Fibroblast of lung (primary cell): ENCODE measurements at regions not wholly inside any gene's neighbourhood (a gene's known extent, or its start where the extent isn't known, plus 50 kb on each side); places are given as distances from the start of the nearest gene placed in this dataset.

Source experiments
- DNase-seq, 2 donors: peaks; one replicate each; pipeline versions ENCODE4 v3.0.0 to v3.0.0-alpha.2; 2010; ENCODE audit warnings: low read depth in 2 of 2
- H2AFZ ChIP-seq: 2 replicates; pipeline ENCODE4 v1.5.1; 2012; ENCODE audit warnings: low read length, control low read depth, inconsistent platforms
- H3K27ac ChIP-seq: 2 replicates; pipeline ENCODE4 v1.5.1; 2011; ENCODE audit warnings: low read length, control low read depth; ENCODE audit not compliant: insufficient read depth
- H3K27me3 ChIP-seq: 2 replicates; pipeline ENCODE4 v1.5.1; 2011; ENCODE audit warnings: mild to moderate bottlenecking, low read length; ENCODE audit not compliant: control insufficient read depth, insufficient read depth
- H3K36me3 ChIP-seq: 2 replicates; pipeline ENCODE4 v1.5.1; 2011; ENCODE audit warnings: low read length; ENCODE audit not compliant: control insufficient read depth, insufficient read depth
- H3K4me1 ChIP-seq: 2 replicates; pipeline ENCODE4 v1.5.1; 2011; ENCODE audit warnings: low read length; ENCODE audit not compliant: control insufficient read depth, insufficient read depth; ENCODE audit errors: extremely low read depth
- H3K4me2 ChIP-seq: 2 replicates; pipeline ENCODE4 v1.5.1; 2011; ENCODE audit warnings: low read length, control low read depth; ENCODE audit not compliant: insufficient read depth; ENCODE audit errors: extremely low read depth
- H3K4me3 ChIP-seq, 4 experiments: fragments of 200-600 bp in 1 of 4; sonication (generic) in 1 of 4; replicated peaks in 1 of 4; 2 replicates each; pipeline ENCODE4 v1.5.1; 2011 to 2016; ENCODE audit warnings: low read length in 4 of 4, low read depth in 3 of 4, mild to moderate bottlenecking in 3 of 4, control low read depth in 2 of 4, inconsistent platforms in 1 of 4, mixed read lengths in 1 of 4; ENCODE audit not compliant: insufficient read depth in 1 of 4; ENCODE audit errors: control extremely low read depth in 1 of 4
- H3K79me2 ChIP-seq: 2 replicates; pipeline ENCODE4 v1.5.1; 2012; ENCODE audit warnings: mild to moderate bottlenecking, low read length, inconsistent platforms; ENCODE audit not compliant: control insufficient read depth, insufficient read depth
- H3K9ac ChIP-seq: 2 replicates; pipeline ENCODE4 v1.5.1; 2011; ENCODE audit warnings: mild to moderate bottlenecking, low read length, control low read depth; ENCODE audit not compliant: insufficient read depth
- H3K9me3 ChIP-seq: 2 replicates; pipeline ENCODE4 v1.5.1; 2012; ENCODE audit warnings: low read depth, low read length; ENCODE audit not compliant: control insufficient read depth, insufficient read depth
- H4K20me1 ChIP-seq: 2 replicates; pipeline ENCODE4 v1.5.1; 2011; ENCODE audit warnings: low read length; ENCODE audit not compliant: control insufficient read depth, insufficient read depth; ENCODE audit errors: extremely low read depth
- CTCF ChIP-seq, 2 donors: IDR thresholded peaks in 1 of 2; conservative IDR thresholded peaks in 1 of 2; 1 replicate in 1 of 2; 2 replicates in 1 of 2; pipeline ENCODE4 v1.5.1; 2011 to 2012; ENCODE audit warnings: low read length in 2 of 2, control low read depth in 1 of 2, inconsistent platforms in 1 of 2, low read depth in 1 of 2, mild to moderate bottlenecking in 1 of 2
- EZH2 ChIP-seq: IDR thresholded peaks from 2 replicates; pipeline ENCODE4 v1.5.1; 2012; ENCODE audit warnings: low read length, control low read depth, mild to moderate bottlenecking; ENCODE audit errors: missing control alignments

GRCh38 chr10:130427216-130427722, 291.1 kb downstream of the GLRX3 start:
- TF ChIP-seq CTCF (conservative IDR thresholded peaks at IDR 0.05 in 1 of 2, IDR thresholded peaks at IDR 0.05 in 1 of 2; ENCODE audit: low read depth in 1 of 2, low read length in 2 of 2) (no peak), EZH2 (no peak)
- no peak overlapping the region for H2AFZ ChIP-seq
- H3K9me3 ChIP-seq = no peaks in the 10 kb centered on the region
- no peaks in the 10 kb centered on the region for H4K20me1 ChIP-seq
- H3K79me2 ChIP-seq = no peaks in the 10 kb centered on the region
- no peaks in the 10 kb centered on the region for H3K36me3 ChIP-seq
- H3K9ac ChIP-seq = no peak overlapping the region
- H3K4me3 ChIP-seq = no peak overlapping the region
- no peaks in the 10 kb centered on the region for H3K27me3 ChIP-seq
- H3K4me1 ChIP-seq = no peaks in the 10 kb centered on the region
- no peak overlapping the region for H3K4me2 ChIP-seq
- H3K27ac ChIP-seq = no peak overlapping the region
- DNase-seq = no peak

GRCh38 chr10:130428936-130429335, 292.7 kb downstream of the GLRX3 start:
- no peak overlapping the region for H3K9ac ChIP-seq
- no peak overlapping the region for H3K4me2 ChIP-seq
- no peaks in the 10 kb centered on the region for H3K4me1 ChIP-seq
- H3K27me3 ChIP-seq = no peaks in the 10 kb centered on the region
- TF ChIP-seq EZH2 (no peak), CTCF (conservative IDR thresholded peaks at IDR 0.05 in 1 of 2, IDR thresholded peaks at IDR 0.05 in 1 of 2; ENCODE audit: low read depth in 1 of 2, low read length in 2 of 2) (no peak)
- H4K20me1 ChIP-seq = no peaks in the 10 kb centered on the region
- DNase-seq = no peak
- H3K4me3 ChIP-seq = no peak overlapping the region
- no peak overlapping the region for H2AFZ ChIP-seq
- H3K79me2 ChIP-seq = no peaks in the 10 kb centered on the region
- no peaks in the 10 kb centered on the region for H3K9me3 ChIP-seq
- H3K36me3 ChIP-seq = no peaks in the 10 kb centered on the region
- H3K27ac ChIP-seq = no peak overlapping the region

GRCh38 chr10:130429809-130430208, 293.6 kb downstream of the GLRX3 start:
- H3K27me3 ChIP-seq = no peaks in the 10 kb centered on the region
- no peaks in the 10 kb centered on the region for H3K9me3 ChIP-seq
- H4K20me1 ChIP-seq = no peaks in the 10 kb centered on the region
- TF ChIP-seq EZH2 (no peak), CTCF (conservative IDR thresholded peaks at IDR 0.05 in 1 of 2, IDR thresholded peaks at IDR 0.05 in 1 of 2; ENCODE audit: low read depth in 1 of 2, low read length in 2 of 2) (no peak)
- no peaks in the 10 kb centered on the region for H3K79me2 ChIP-seq
- no peak for DNase-seq
- H3K4me2 ChIP-seq = no peak overlapping the region
- no peak overlapping the region for H3K27ac ChIP-seq
- H3K4me3 ChIP-seq = no peak overlapping the region
- no peaks in the 10 kb centered on the region for H3K4me1 ChIP-seq
- no peak overlapping the region for H3K9ac ChIP-seq
- no peaks in the 10 kb centered on the region for H3K36me3 ChIP-seq
- H2AFZ ChIP-seq = no peak overlapping the region
